ENCODE measurements at regions not wholly inside any gene's neighbourhood (a gene's known extent, or its start where the extent isn't known, plus 50 kb on each side); places are given as distances from the start of the nearest gene placed in this dataset.

GRCh38 chr6:86010915-86011786 lies 368.5 kb upstream of the SYNCRIP start:
- no peak for TF ChIP-seq TEAD4 (IDR thresholded peaks at IDR 0.05)
- no peak for TF ChIP-seq EP300 (IDR thresholded peaks at IDR 0.05; ENCODE audit: borderline replicate concordance)
- TF ChIP-seq USF1 (IDR thresholded peaks at IDR 0.05) = no peak
- TF ChIP-seq TAF1 (IDR thresholded peaks at IDR 0.05; ENCODE audit: low read depth) = no peak
- no peak for TF ChIP-seq YY1 (IDR thresholded peaks at IDR 0.05; ENCODE audit: low read depth)
- no peak for TF ChIP-seq NFIC (IDR thresholded peaks at IDR 0.05)
- TF ChIP-seq FOXM1 (IDR thresholded peaks at IDR 0.05; ENCODE audit: borderline replicate concordance, low read depth) = no peak
- no peak for TF ChIP-seq CEBPB (IDR thresholded peaks at IDR 0.05)
- TF ChIP-seq REST (IDR thresholded peaks at IDR 0.05; ENCODE audit: low read depth) = no peak
- no peak for TF ChIP-seq CREB1 (IDR thresholded peaks at IDR 0.05; ENCODE audit: low read depth)
- TF ChIP-seq RAD21 (IDR thresholded peaks at IDR 0.05; ENCODE audit: low read depth) = no peak
- TF ChIP-seq MAX (IDR thresholded peaks at IDR 0.05) = no peak
- TF ChIP-seq TCF12 (IDR thresholded peaks at IDR 0.05; ENCODE audit: low read depth) = no peak
- TF ChIP-seq EGR1 (IDR thresholded peaks at IDR 0.05) = no peak
- TF ChIP-seq ZBTB7A (IDR thresholded peaks at IDR 0.05; ENCODE audit: low read depth) = no peak

GRCh38 chr6:85997206-85997605 lies 354.5 kb upstream of the SYNCRIP start:
- TF ChIP-seq YY1 (IDR thresholded peaks at IDR 0.05; ENCODE audit: low read depth) (no peak), TAF1 (IDR thresholded peaks at IDR 0.05; ENCODE audit: low read depth) (no peak), FOXM1 (IDR thresholded peaks at IDR 0.05; ENCODE audit: borderline replicate concordance, low read depth) (no peak), EGR1 (IDR thresholded peaks at IDR 0.05) (no peak), CEBPB (IDR thresholded peaks at IDR 0.05) (no peak), TEAD4 (IDR thresholded peaks at IDR 0.05) (no peak), REST (IDR thresholded peaks at IDR 0.05; ENCODE audit: low read depth) (no peak), MAX (IDR thresholded peaks at IDR 0.05) (no peak), ZBTB7A (IDR thresholded peaks at IDR 0.05; ENCODE audit: low read depth) (no peak), CREB1 (IDR thresholded peaks at IDR 0.05; ENCODE audit: low read depth) (no peak), NFIC (IDR thresholded peaks at IDR 0.05) (no peak), TCF12 (IDR thresholded peaks at IDR 0.05; ENCODE audit: low read depth) (no peak), EP300 (IDR thresholded peaks at IDR 0.05; ENCODE audit: borderline replicate concordance) (no peak), USF1 (IDR thresholded peaks at IDR 0.05) (no peak), RAD21 (IDR thresholded peaks at IDR 0.05; ENCODE audit: low read depth) (no peak)

GRCh38 chr6:85996034-85996375 lies 353.3 kb upstream of the SYNCRIP start:
- TF ChIP-seq USF1 (IDR thresholded peaks at IDR 0.05) (no peak), NFIC (IDR thresholded peaks at IDR 0.05) (no peak), TEAD4 (IDR thresholded peaks at IDR 0.05) (no peak), EP300 (IDR thresholded peaks at IDR 0.05; ENCODE audit: borderline replicate concordance) (no peak)

- no peak for TF ChIP-seq TCF12 (IDR thresholded peaks at IDR 0.05; ENCODE audit: low read depth)
- TF ChIP-seq YY1 (IDR thresholded peaks at IDR 0.05; ENCODE audit: low read depth) = no peak
- no peak for TF ChIP-seq REST (IDR thresholded peaks at IDR 0.05; ENCODE audit: low read depth)
- TF ChIP-seq ZBTB7A (IDR thresholded peaks at IDR 0.05; ENCODE audit: low read depth) = no peak
- TF ChIP-seq MAX (IDR thresholded peaks at IDR 0.05) = no peak
- no peak for TF ChIP-seq TEAD4 (IDR thresholded peaks at IDR 0.05)
Measured at GRCh38 chr6:85995339-85996033, 352.8 kb upstream of the SYNCRIP start.
